Lower leg skin (tissue), 4 donors: ENCODE measurements at regions not wholly inside any gene's neighbourhood (a gene's known extent, or its start where the extent isn't known, plus 50 kb on each side); places are given as distances from the start of the nearest gene placed in this dataset.

Experiments
- DNase-seq, 2 donors: peaks; one replicate each; pipeline ENCODE4 v3.0.0-alpha.2; 2019; ENCODE audit warnings: low spot score in 2 of 2
- H3K4me3 ChIP-seq: fragments of 200-600 bp; sonication (generic); 2 replicates; pipeline ENCODE4 v1.5.1; 2017; ENCODE audit warnings: mild to moderate bottlenecking, low read depth; ENCODE audit not compliant: poor library complexity, severe bottlenecking
- CTCF ChIP-seq, 3 donors: fragments of 450-650 bp; IDR thresholded peaks; one replicate each; pipeline ENCODE4 v1.5.1; 2016; ENCODE audit warnings: antibody characterized with exemption in 3 of 3, mild to moderate bottlenecking in 3 of 3, moderate library complexity in 2 of 3
- POLR2A ChIP-seq, 2 donors: fragments of 450-650 bp; IDR thresholded peaks; one replicate each; pipeline ENCODE4 v1.6.1; 2016 to 2017; ENCODE audit warnings: antibody characterized with exemption in 2 of 2, mild to moderate bottlenecking in 1 of 2, moderate library complexity in 1 of 2
- WGBS, 2 donors: methylation state at CpG; one replicate each; pipeline ENCODE4 v1.1.5; 2018; 5-methylcytosine and 5-hydroxymethylcytosine counted together
- intact Hi-C: fragments of 100-400 bp; cut with DNase I; formaldehyde crosslinking; loops from one replicate; pipeline ENCODE4 v1.15.0; 2023; ENCODE audit warnings: low total_unique reads

GRCh38 chr22:22786301-22787115 lies 101.1 kb upstream of the IGLL5 start:
- intact Hi-C loops = no loop called here
- 78 to 79% methylated on average over 18 of the region's 18 CpGs for WGBS, 2 donors
- TF ChIP-seq POLR2A (IDR thresholded peaks at IDR 0.05) (no peak), CTCF (IDR thresholded peaks at IDR 0.05) (no peak)
- DNase-seq = peak in 1 of 2 donors; percentile 80
- H3K4me3 ChIP-seq = no peak overlapping the region

GRCh38 chr22:22787151-22787550 lies 100.5 kb upstream of the IGLL5 start:
- 86 to 90% methylated on average over 6 of the region's 6 CpGs for WGBS, 2 donors
- TF ChIP-seq POLR2A (IDR thresholded peaks at IDR 0.05) = no peak
- TF ChIP-seq CTCF (IDR thresholded peaks at IDR 0.05) = no peak
- H3K4me3 ChIP-seq = no peak overlapping the region
- intact Hi-C loops = no loop called here
- no peak for DNase-seq

- TF ChIP-seq POLR2A (IDR thresholded peaks at IDR 0.05) = no peak
- no peak for TF ChIP-seq CTCF (IDR thresholded peaks at IDR 0.05)
- H3K4me3 ChIP-seq = no peak overlapping the region
- intact Hi-C loops = no loop called here
- DNase-seq = peak in 1 of 2 donors; percentile 86
- 47 to 51% methylated on average over 9 of the region's 9 CpGs for WGBS, 2 donors
Observed at GRCh38 chr22:22787786-22788459, 99.7 kb upstream of the IGLL5 start.

- peak in 1 of 2 donors; percentile 42 for DNase-seq
- no peak overlapping the region for H3K4me3 ChIP-seq
- intact Hi-C loops = no loop called here
- WGBS, 2 donors = 62 to 76% methylated on average over 7 to 8 of the region's 9 CpGs
- TF ChIP-seq CTCF (IDR thresholded peaks at IDR 0.05) = no peak
- no peak for TF ChIP-seq POLR2A (IDR thresholded peaks at IDR 0.05)
Observed at GRCh38 chr22:22788460-22789037, 99.1 kb upstream of the IGLL5 start.

GRCh38 chr22:22789233-22789921 lies 98.2 kb upstream of the IGLL5 start:
- 77 to 85% methylated on average over 2 of the region's 2 CpGs for WGBS, 2 donors

More at GRCh38 chr22:22789233-22789921, 98.2 kb upstream of the IGLL5 start:
- TF ChIP-seq POLR2A (IDR thresholded peaks at IDR 0.05) (no peak), CTCF (IDR thresholded peaks at IDR 0.05) (no peak)
- intact Hi-C loops = no loop called here
- no peak for DNase-seq
- H3K4me3 ChIP-seq = no peak overlapping the region
